Neutrophil (primary cell): ENCODE measurements at regions not wholly inside any gene's neighbourhood (a gene's known extent, or its start where the extent isn't known, plus 50 kb on each side); places are given as distances from the start of the nearest gene placed in this dataset.
"Not testable (repeated sequence)": the region's sequence is repeated elsewhere in the genome, so short reads cannot be mapped to it uniquely, and the experiment has no call there.

Experiments used
- H3K27ac ChIP-seq: fragments of 200-600 bp; sonication (generic); 2 replicates; pipeline ENCODE4 v1.5.1; 2016; ENCODE audit warnings: mild to moderate bottlenecking, moderate library complexity
- H3K27me3 ChIP-seq: fragments of 200-600 bp; sonication (generic); 2 replicates; pipeline ENCODE4 v1.6.0; 2016; ENCODE audit warnings: mild to moderate bottlenecking
- H3K36me3 ChIP-seq: fragments of 200-600 bp; sonication (generic); 2 replicates; pipeline ENCODE4 v1.5.1; 2017
- H3K4me1 ChIP-seq, 2 experiments: fragments of 200-600 bp in 1 of 2; sonication (generic) in 1 of 2; 1 replicate in 1 of 2; 2 replicates in 1 of 2; pipeline versions ENCODE4 v1.5.1 to v1.6.1; 2013 to 2016; ENCODE audit warnings: low read depth in 1 of 2, low read length in 1 of 2, mild to moderate bottlenecking in 1 of 2, moderate library complexity in 1 of 2; ENCODE audit not compliant: control insufficient read depth in 1 of 2, insufficient read depth in 1 of 2
- H3K4me3 ChIP-seq, 2 experiments: fragments of 200-600 bp in 1 of 2; sonication (generic) in 1 of 2; 1 replicate in 1 of 2; 2 replicates in 1 of 2; pipeline ENCODE4 v1.5.1; 2013 to 2016; ENCODE audit warnings: low read depth in 1 of 2, low read length in 1 of 2, mild to moderate bottlenecking in 1 of 2, moderate library complexity in 1 of 2
- H3K9me3 ChIP-seq: fragments of 200-600 bp; sonication (generic); 2 replicates; pipeline ENCODE4 v1.5.1; 2016
- CTCF ChIP-seq: fragments of 200-600 bp; sonication (generic); IDR thresholded peaks from 2 replicates; pipeline ENCODE4 v1.5.1; 2016; ENCODE audit warnings: antibody characterized with exemption

- H3K27ac ChIP-seq = no peak overlapping the region
- TF ChIP-seq CTCF = no peak
- H3K36me3 ChIP-seq = no peaks in the 10 kb centered on the region
- no peaks in the 10 kb centered on the region for H3K27me3 ChIP-seq
- no peaks in the 10 kb centered on the region for H3K4me1 ChIP-seq
- H3K4me3 ChIP-seq = no peak overlapping the region
- no peaks in the 10 kb centered on the region for H3K9me3 ChIP-seq
Observed at GRCh38 chr12:126932156-126932555, 1334.8 kb upstream of the TMEM132C start.

DNA sequence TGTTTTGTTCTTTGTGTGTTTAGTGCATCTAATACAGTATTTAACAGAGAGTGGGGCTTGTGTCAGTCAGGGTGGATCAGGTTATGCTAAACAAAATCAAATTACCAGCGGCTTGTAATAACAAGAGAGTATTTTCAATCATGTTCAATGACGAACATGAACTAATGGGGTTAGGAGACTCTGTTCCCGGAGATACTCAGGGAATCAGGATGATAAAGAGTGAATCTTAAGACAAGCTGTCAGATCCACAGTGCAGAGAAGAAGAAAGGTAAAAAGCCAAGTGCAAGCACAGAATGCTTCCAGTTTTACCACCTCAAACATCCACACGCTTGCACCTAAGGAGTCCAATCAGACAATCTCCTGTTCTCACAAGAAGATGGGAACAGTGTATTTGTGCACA is 1331.5 kb upstream of the TMEM132C start:
- Histone ChIP-seq H3K27me3 (no peaks in the 10 kb centered on the region), H3K27ac (no peak overlapping the region), H3K4me3 (no peak overlapping the region), H3K4me1 (no peaks in the 10 kb centered on the region), H3K36me3 (no peaks in the 10 kb centered on the region), H3K9me3 (no peaks in the 10 kb centered on the region)
- TF ChIP-seq CTCF = no peak

- H3K9me3 ChIP-seq = no peaks in the 10 kb centered on the region
- no peaks in the 10 kb centered on the region for H3K4me1 ChIP-seq
- no peak overlapping the region for H3K27ac ChIP-seq
- no peaks in the 10 kb centered on the region for H3K36me3 ChIP-seq
- no peak overlapping the region for H3K4me3 ChIP-seq
- no peaks in the 10 kb centered on the region for H3K27me3 ChIP-seq
- no peak for TF ChIP-seq CTCF
Observed at GRCh38 chr12:126936181-126936851, 1330.7 kb upstream of the TMEM132C start.

DNA sequence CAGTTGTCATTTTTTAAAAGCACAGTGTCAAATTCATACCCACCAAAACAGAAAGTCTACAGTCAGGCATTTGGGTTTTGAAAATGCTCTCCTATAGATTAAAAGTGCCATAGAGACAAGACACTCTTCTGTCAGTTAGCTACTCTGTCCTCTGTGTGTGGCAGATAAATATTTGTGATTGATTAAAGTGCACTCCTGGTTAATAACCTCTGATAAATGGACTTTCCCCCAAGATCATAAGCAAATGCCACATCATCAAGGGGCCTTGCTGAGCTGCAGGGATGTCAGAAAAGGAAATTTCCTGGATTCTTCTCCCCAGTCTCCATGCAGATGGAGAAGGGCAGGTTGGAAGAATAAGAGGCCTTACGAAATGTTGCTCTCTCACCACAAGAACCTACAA is 1329.5 kb upstream of the TMEM132C start:
- no peaks in the 10 kb centered on the region for H3K9me3 ChIP-seq
- no peaks in the 10 kb centered on the region for H3K27me3 ChIP-seq
- TF ChIP-seq CTCF = no peak
- H3K27ac ChIP-seq = no peak overlapping the region
- H3K36me3 ChIP-seq = no peaks in the 10 kb centered on the region
- no peaks in the 10 kb centered on the region for H3K4me1 ChIP-seq
- no peak overlapping the region for H3K4me3 ChIP-seq

GRCh38 chr12:126944684-126945083 is 1322.3 kb upstream of the TMEM132C start:
- no peaks in the 10 kb centered on the region for H3K27me3 ChIP-seq
- H3K27ac ChIP-seq = no peak overlapping the region
- H3K4me3 ChIP-seq = no peak overlapping the region
- H3K4me1 ChIP-seq = no peaks in the 10 kb centered on the region
- H3K9me3 ChIP-seq = no peaks in the 10 kb centered on the region
- no peaks in the 10 kb centered on the region for H3K36me3 ChIP-seq
- no peak for TF ChIP-seq CTCF

GRCh38 chr12:126946958-126947357 is 1320.0 kb upstream of the TMEM132C start:
- not testable (repeated sequence) for H3K4me3 ChIP-seq, H3K27me3 ChIP-seq, H3K9me3 ChIP-seq, H3K27ac ChIP-seq, H3K4me1 ChIP-seq, H3K36me3 ChIP-seq
